Chondrocyte (in vitro differentiated cells): ENCODE measurements at regions not wholly inside any gene's neighbourhood (a gene's known extent, or its start where the extent isn't known, plus 50 kb on each side); places are given as distances from the start of the nearest gene placed in this dataset.

Experiments used
- DNase-seq: peaks from one replicate; pipeline ENCODE4 v3.0.0; 2021; ENCODE audit warnings: mixed read lengths, low spot score
- H3K27ac Mint-ChIP-seq: one replicate; pipeline ENCODE4 v1.8.0; 2021; ENCODE audit warnings: mild to moderate bottlenecking, moderate library complexity, mixed read lengths; ENCODE audit not compliant: unreplicated experiment
- H3K27me3 Mint-ChIP-seq: 2 replicates; pipeline ENCODE4 v1.8.0; 2021; ENCODE audit warnings: low read depth, mixed read lengths
- H3K36me3 Mint-ChIP-seq: 2 replicates; pipeline ENCODE4 v1.8.0; 2021; ENCODE audit warnings: low read depth, mixed read lengths
- H3K4me1 Mint-ChIP-seq: 2 replicates; pipeline ENCODE4 v1.8.0; 2021; ENCODE audit warnings: low read depth, mild to moderate bottlenecking, mixed read lengths
- H3K4me3 Mint-ChIP-seq: one replicate; pipeline ENCODE4 v1.8.0; 2021; ENCODE audit warnings: mild to moderate bottlenecking, moderate library complexity, mixed read lengths; ENCODE audit not compliant: unreplicated experiment
- H3K9me3 Mint-ChIP-seq: 2 replicates; pipeline ENCODE4 v1.8.0; 2021; ENCODE audit warnings: low read depth, mixed read lengths
- CTCF ChIP-seq: fragments of 200-600 bp; sonication (generic); IDR thresholded peaks from 2 replicates; pipeline ENCODE4 v1.5.0; 2021; ENCODE audit warnings: antibody characterized with exemption, mild to moderate bottlenecking, moderate library complexity

GRCh38 chr4:100786481-100786880, 268.7 kb upstream of the EMCN start:
- no peak for DNase-seq
- Mint-ChIP-seq H3K4me1 (no peaks in the 10 kb centered on the region), H3K4me3 (no peak overlapping the region), H3K27ac (no peak overlapping the region), H3K36me3 (no peaks in the 10 kb centered on the region), H3K27me3 (peaks cover 2% of the 10 kb centered on the region), H3K9me3 (no peaks in the 10 kb centered on the region)
- no peak for TF ChIP-seq CTCF

- Mint-ChIP-seq H3K36me3 (no peaks in the 10 kb centered on the region), H3K4me3 (no peak overlapping the region), H3K4me1 (no peaks in the 10 kb centered on the region), H3K27me3 (no peaks in the 10 kb centered on the region), H3K27ac (no peak overlapping the region), H3K9me3 (no peaks in the 10 kb centered on the region)
- TF ChIP-seq CTCF, result no peak
- no peak for DNase-seq
Measured at GRCh38 chr4:100782356-100782755, 264.5 kb upstream of the EMCN start.

GRCh38 chr4:100781435-100781834, 263.6 kb upstream of the EMCN start:
- H3K4me3 Mint-ChIP-seq, result no peak overlapping the region
- TF ChIP-seq CTCF, result no peak

GRCh38 chr4:100780126-100780525, 262.3 kb upstream of the EMCN start:
- Mint-ChIP-seq H3K9me3 (peaks cover 7% of the 10 kb centered on the region), H3K36me3 (no peaks in the 10 kb centered on the region), H3K27ac (no peak overlapping the region), H3K4me3 (no peak overlapping the region), H3K27me3 (no peaks in the 10 kb centered on the region), H3K4me1 (no peaks in the 10 kb centered on the region)
- DNase-seq, result no peak
- TF ChIP-seq CTCF, result no peak

More at GRCh38 chr4:100781435-100781834, 263.6 kb upstream of the EMCN start:
- Mint-ChIP-seq H3K36me3 (no peaks in the 10 kb centered on the region), H3K27me3 (no peaks in the 10 kb centered on the region), H3K9me3 (no peaks in the 10 kb centered on the region), H3K27ac (no peak overlapping the region), H3K4me1 (no peaks in the 10 kb centered on the region)
- no peak for DNase-seq

- H3K4me1 Mint-ChIP-seq, result no peaks in the 10 kb centered on the region
- no peak overlapping the region for H3K4me3 Mint-ChIP-seq
- no peaks in the 10 kb centered on the region for H3K27me3 Mint-ChIP-seq
- DNase-seq, result no peak
- H3K27ac Mint-ChIP-seq, result no peak overlapping the region
- peaks cover 2% of the 10 kb centered on the region for H3K36me3 Mint-ChIP-seq
- peaks cover 20% of the 10 kb centered on the region for H3K9me3 Mint-ChIP-seq
- no peak for TF ChIP-seq CTCF
Measured at GRCh38 chr4:100778431-100778830, 260.6 kb upstream of the EMCN start.
